ENCODE measurements at regions not wholly inside any gene's neighbourhood (a gene's known extent, or its start where the extent isn't known, plus 50 kb on each side); places are given as distances from the start of the nearest gene placed in this dataset.
"Not testable (repeated sequence)": the region's sequence is repeated elsewhere in the genome, so short reads cannot be mapped to it uniquely, and the experiment has no call there.

DNA sequence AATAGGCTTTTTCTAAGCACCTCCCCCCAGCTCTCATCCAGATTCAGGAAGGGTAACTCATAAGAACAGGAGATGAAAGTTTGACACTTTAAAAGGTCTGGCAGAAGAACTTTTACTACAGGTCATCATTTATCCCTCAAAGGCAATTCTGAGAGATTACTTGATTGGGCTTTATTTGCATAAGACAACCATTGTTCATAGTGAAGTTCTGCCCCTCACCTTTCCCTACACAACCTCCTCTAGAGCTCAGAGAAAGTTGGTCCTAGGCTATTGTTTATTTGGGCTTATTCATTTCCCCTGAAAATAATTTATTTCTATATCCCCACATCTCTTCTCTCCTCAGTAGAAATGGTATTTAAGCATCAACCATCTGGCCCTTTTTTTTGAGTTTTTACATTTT is 568.4 kb downstream of the ZNF608 start:
- TF ChIP-seq CTCF (IDR thresholded peaks at IDR 0.05) (no peak), ZFX (IDR thresholded peaks at IDR 0.05; ENCODE audit: borderline replicate concordance) (no peak)

DNA sequence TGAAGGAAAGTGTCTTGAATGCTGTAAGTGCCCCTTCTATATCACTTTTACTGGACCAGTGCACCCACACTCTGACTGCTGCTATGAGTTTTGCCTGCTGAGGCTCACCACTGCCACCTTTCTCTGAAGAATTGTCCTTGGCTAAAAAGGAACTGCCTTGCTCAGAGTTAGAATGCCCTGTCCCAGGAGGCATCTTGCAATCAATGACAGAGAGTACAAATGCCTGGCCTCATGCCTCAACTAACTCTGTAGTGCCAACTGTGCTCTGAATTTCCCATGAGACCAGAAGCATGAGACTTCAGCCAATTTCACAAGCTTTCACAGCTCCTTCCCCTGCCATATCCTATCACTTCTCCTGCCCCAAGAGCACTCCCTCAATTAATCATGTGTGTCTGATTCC is 569.7 kb downstream of the ZNF608 start:
- no peak overlapping the region for H3K27ac ChIP-seq
- TF ChIP-seq ZFX (IDR thresholded peaks at IDR 0.05; ENCODE audit: borderline replicate concordance) = no peak
- peak; percentile 13 for TF ChIP-seq CTCF (IDR thresholded peaks at IDR 0.05)

More for the DNA sequence above, 568.4 kb downstream of the ZNF608 start:
- H3K27ac ChIP-seq = no peak overlapping the region

- TF ChIP-seq ZFX (IDR thresholded peaks at IDR 0.05; ENCODE audit: borderline replicate concordance) (no peak), CTCF (IDR thresholded peaks at IDR 0.05) (no peak)
Observed at GRCh38 chr5:124173386-124173785, 573.1 kb downstream of the ZNF608 start.

GRCh38 chr5:124172389-124173003 is 573.9 kb downstream of the ZNF608 start:
- H3K27ac ChIP-seq = no peak overlapping the region
- TF ChIP-seq CTCF (IDR thresholded peaks at IDR 0.05) (no peak), ZFX (IDR thresholded peaks at IDR 0.05; ENCODE audit: borderline replicate concordance) (no peak)

More at GRCh38 chr5:124173386-124173785, 573.1 kb downstream of the ZNF608 start:
- H3K27ac ChIP-seq = no peak overlapping the region

DNA sequence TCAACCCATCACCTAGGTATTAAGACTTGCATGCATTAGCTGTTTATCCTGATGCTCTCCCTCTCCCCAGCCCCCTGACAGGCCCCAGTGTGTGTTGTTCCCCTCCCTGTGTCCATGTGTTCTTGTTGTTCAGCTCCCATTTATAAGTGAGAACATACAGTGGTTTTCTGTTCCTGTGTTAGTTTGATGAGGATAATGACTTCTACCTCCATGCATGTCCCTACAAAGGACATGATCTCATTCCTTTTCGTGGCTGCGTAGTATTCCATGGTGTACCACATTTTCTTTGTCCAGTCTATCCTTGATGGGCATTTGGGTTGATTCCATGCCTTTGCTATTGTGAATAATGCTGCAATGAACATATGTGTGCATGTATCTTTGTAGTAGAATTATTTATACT is 578.3 kb downstream of the ZNF608 start:
- not testable (repeated sequence) for H3K27ac ChIP-seq

GRCh38 chr5:124162767-124163532 is 583.5 kb downstream of the ZNF608 start:
- TF ChIP-seq CTCF (IDR thresholded peaks at IDR 0.05) (no peak), ZFX (IDR thresholded peaks at IDR 0.05; ENCODE audit: borderline replicate concordance) (no peak)

GRCh38 chr5:124161266-124161665 is 585.2 kb downstream of the ZNF608 start:
- TF ChIP-seq CTCF (IDR thresholded peaks at IDR 0.05) = no peak
- H3K27ac ChIP-seq = no peak overlapping the region

More at GRCh38 chr5:124162767-124163532, 583.5 kb downstream of the ZNF608 start:
- no peak overlapping the region for H3K27ac ChIP-seq

All from 22Rv1 (cell line).